HCT116 (cell line): ENCODE measurements at regions not wholly inside any gene's neighbourhood (a gene's known extent, or its start where the extent isn't known, plus 50 kb on each side); places are given as distances from the start of the nearest gene placed in this dataset.

ENCODE experiments used
- ATAC-seq: fragments of 200-7000 bp; cut with Tn5 transposase; 2 replicates; pipeline ENCODE4 v1.9.1; 2020; ENCODE audit warnings: mild to moderate bottlenecking, moderate library complexity
- BruUV-seq: library from RNA; stranded (reverse); fragments of 400-500 nt; replicated peaks from 2 replicates; lab custom pipeline; 2021; lab: Mats Ljungman, UMichigan
- CTCF ChIA-PET: fragments of 300-600 bp; sonication (Branson Sonifier 250); formaldehyde crosslinking; loops from one replicate; lab custom pipeline; 2021; ENCODE audit warnings: antibody characterized with exemption; lab: Charles Lee
- POLR2A ChIA-PET: fragments of 300-600, 350-600 bp; sonication (Branson Sonifier 250); formaldehyde crosslinking; loops from one replicate; lab custom pipeline; 2021; ENCODE audit warnings: antibody characterized with exemption; lab: Charles Lee
- RAD21 ChIA-PET, 2 experiments: fragments of 300-600 bp; sonication (Branson Sonifier 250); formaldehyde crosslinking; loops; one replicate each; lab custom pipeline; 2023; ENCODE audit warnings: low total read pairs in 2 of 2; ENCODE audit not compliant: uncharacterized antibody in 2 of 2, unreplicated experiment in 2 of 2, low non-redundant PET in 1 of 2; lab: Charles Lee
- DNase-seq: peaks from one replicate; pipeline ENCODE4 v3.0.0-alpha.2; 2010; ENCODE audit warnings: low read depth, low spot score
- H2AFZ ChIP-seq: fragments of 200-600 bp; shearing (Covaris generic), sonication (generic); 2 replicates; pipeline ENCODE4 v1.6.1; 2017; ENCODE audit warnings: low read depth, mixed run types, mixed read lengths, antibody characterized with exemption, low read length; ENCODE audit not compliant: poor library complexity, severe bottlenecking
- H3K27ac ChIP-seq: 2 replicates; pipeline ENCODE4 v1.5.1; 2012; ENCODE audit warnings: low read depth, low read length
- H3K27me3 ChIP-seq: fragments of 200-600 bp; sonication (generic); 2 replicates; pipeline ENCODE4 v1.6.1; 2016; ENCODE audit warnings: mixed run types, low read length, mixed read lengths; ENCODE audit not compliant: insufficient read depth
- H3K36me3 ChIP-seq, 2 experiments: fragments of 200-500 bp in 1 of 2; fragments of 200-600 bp in 1 of 2; sonication (Bioruptor generic) in 1 of 2; sonication (generic) in 1 of 2; 2 replicates each; pipeline versions ENCODE4 v1.5.1 to v1.6.1; 2014 to 2016; ENCODE audit warnings: low read length in 2 of 2, inconsistent platforms in 1 of 2, mixed read lengths in 1 of 2, mixed run types in 1 of 2; ENCODE audit not compliant: insufficient read depth in 2 of 2, control insufficient read depth in 1 of 2
- H3K4me1 ChIP-seq, 2 experiments: fragments of 200-600 bp in 1 of 2; sonication (generic) in 1 of 2; 2 replicates each; pipeline versions ENCODE4 v1.5.1 to v1.6.1; 2012 to 2017; ENCODE audit warnings: low read length in 2 of 2, inconsistent platforms in 1 of 2, mild to moderate bottlenecking in 1 of 2, mixed read lengths in 1 of 2, mixed run types in 1 of 2, moderate library complexity in 1 of 2; ENCODE audit not compliant: insufficient read depth in 2 of 2, control insufficient read depth in 1 of 2
- H3K4me2 ChIP-seq: fragments of 200-600 bp; sonication (generic); 2 replicates; pipeline ENCODE4 v1.6.1; 2017; ENCODE audit warnings: mixed run types, low read length, mixed read lengths
- H3K4me3 ChIP-seq, 2 experiments: fragments of 200-600 bp in 1 of 2; sonication (generic) in 1 of 2; replicated peaks in 1 of 2; 2 replicates each; pipeline ENCODE4 v1.5.1; 2011 to 2016; ENCODE audit warnings: low read length in 2 of 2, control low read depth in 1 of 2, low read depth in 1 of 2, mild to moderate bottlenecking in 1 of 2, mixed read lengths in 1 of 2, mixed run types in 1 of 2
- H3K79me2 ChIP-seq: fragments of 200-600 bp; sonication (generic); 2 replicates; pipeline ENCODE4 v1.6.1; 2017; ENCODE audit warnings: mild to moderate bottlenecking, mixed run types, low read length, moderate library complexity, mixed read lengths; ENCODE audit not compliant: insufficient read depth
- H3K9ac ChIP-seq: fragments of 200-600 bp; sonication (generic); 2 replicates; pipeline ENCODE4 v1.6.1; 2016; ENCODE audit warnings: low read length, mixed read lengths
- H3K9me2 ChIP-seq: fragments of 200-600 bp; sonication (generic), shearing (Covaris generic); 2 replicates; pipeline ENCODE4 v1.6.1; 2017; ENCODE audit warnings: mixed run types, mild to moderate bottlenecking, moderate library complexity; ENCODE audit not compliant: insufficient read depth
- H3K9me3 ChIP-seq, 2 experiments: fragments of 200-500 bp in 1 of 2; fragments of 200-600 bp in 1 of 2; sonication (Bioruptor generic) in 1 of 2; sonication (generic) in 1 of 2; 2 replicates each; pipeline ENCODE4 v1.6.1; 2014 to 2017; ENCODE audit warnings: low read length in 2 of 2, mixed read lengths in 2 of 2, inconsistent platforms in 1 of 2, low read depth in 1 of 2, mild to moderate bottlenecking in 1 of 2, mixed run types in 1 of 2, moderate library complexity in 1 of 2; ENCODE audit not compliant: control insufficient read depth in 1 of 2, insufficient read depth in 1 of 2
- H4K20me1 ChIP-seq: fragments of 200-600 bp; sonication (generic), shearing (Covaris generic); 2 replicates; pipeline ENCODE4 v1.6.1; 2017; ENCODE audit warnings: mixed run types, mild to moderate bottlenecking, moderate library complexity; ENCODE audit not compliant: insufficient read depth
- ATF3 ChIP-seq: IDR thresholded peaks from 2 replicates; pipeline ENCODE4 v1.6.1; 2012
- CBX3 ChIP-seq: IDR thresholded peaks from 2 replicates; pipeline ENCODE4 v1.6.1; 2012; ENCODE audit warnings: low read depth
- EGR1 ChIP-seq: IDR thresholded peaks from 2 replicates; pipeline ENCODE4 v1.6.1; 2012; ENCODE audit warnings: low read depth
- EZH2 ChIP-seq: fragments of 200-600 bp; sonication (generic); IDR thresholded peaks from 2 replicates; pipeline ENCODE4 v1.6.1; 2017; ENCODE audit warnings: antibody characterized with exemption, mixed run types
- FOSL1 ChIP-seq: IDR thresholded peaks from 2 replicates; pipeline ENCODE4 v1.6.1; 2012; ENCODE audit warnings: low read depth
- MAX ChIP-seq: IDR thresholded peaks from 2 replicates; pipeline ENCODE4 v1.6.1; 2012
- POLR2A ChIP-seq: IDR thresholded peaks from 2 replicates; pipeline ENCODE4 v1.7.0; 2011; ENCODE audit warnings: borderline replicate concordance; ENCODE audit not compliant: insufficient read depth, insufficient read length; ENCODE audit errors: extremely low read depth
- POLR2AphosphoS5 ChIP-seq: IDR thresholded peaks from 2 replicates; pipeline ENCODE4 v1.6.1; 2011; ENCODE audit warnings: mild to moderate bottlenecking, low read depth, low read length, moderate library complexity
- RAD21 ChIP-seq: IDR thresholded peaks from 2 replicates; pipeline ENCODE4 v1.6.1; 2012; ENCODE audit warnings: low read depth, mild to moderate bottlenecking
- SP1 ChIP-seq: IDR thresholded peaks from 2 replicates; pipeline ENCODE4 v1.6.1; 2012; ENCODE audit warnings: low read depth
- SRF ChIP-seq: IDR thresholded peaks from 2 replicates; pipeline ENCODE4 v1.6.1; 2012; ENCODE audit warnings: low read depth
- TCF7L2 ChIP-seq: IDR thresholded peaks from 2 replicates; pipeline ENCODE4 v1.7.0; 2011; ENCODE audit warnings: borderline replicate concordance, inconsistent platforms; ENCODE audit not compliant: insufficient read depth, insufficient read length; ENCODE audit errors: extremely low read depth
- ZBTB33 ChIP-seq: IDR thresholded peaks from 2 replicates; pipeline ENCODE4 v1.6.1; 2011; ENCODE audit warnings: mild to moderate bottlenecking, low read length, moderate library complexity; ENCODE audit not compliant: insufficient replicate concordance; ENCODE audit errors: extremely low read depth
- ZFX ChIP-seq: fragments of 450-650 bp; IDR thresholded peaks from 2 replicates; pipeline ENCODE4 v1.6.1; 2017
- intact Hi-C: fragments of 100-400 bp; cut with micrococcal nuclease; formaldehyde crosslinking; loops from 2 replicates; pipeline ENCODE4 v1.10.0; 2022

GRCh38 chr1:239775466-239775865 lies 316.2 kb upstream of the FMN2 start:
- no peak overlapping the region for H2AFZ ChIP-seq
- H3K9ac ChIP-seq, result no peak overlapping the region
- H4K20me1 ChIP-seq, result no peaks in the 10 kb centered on the region
- H3K27ac ChIP-seq, result no peak overlapping the region
- no peak for DNase-seq
- H3K4me3 ChIP-seq, result no peak overlapping the region
- H3K27me3 ChIP-seq, result no peaks in the 10 kb centered on the region
- ChIA-PET RAD21 (no interaction called here), POLR2A (no interaction called here), CTCF (no interaction called here)
- H3K9me2 ChIP-seq, result no peaks in the 10 kb centered on the region
- H3K4me2 ChIP-seq, result no peak overlapping the region
- H3K36me3 ChIP-seq, result no peaks in the 10 kb centered on the region
- H3K4me1 ChIP-seq, result no peaks in the 10 kb centered on the region
- intact Hi-C loops, result no loop called here
- ATAC-seq, result no peak
- no peak for TF ChIP-seq EGR1
- no peak for TF ChIP-seq FOSL1
- TF ChIP-seq CBX3, result no peak
- no peak for TF ChIP-seq MAX
- TF ChIP-seq EZH2, result no peak
- no peak for TF ChIP-seq RAD21
- no peak for TF ChIP-seq TCF7L2
- TF ChIP-seq ATF3, result no peak
- no peak for TF ChIP-seq ZFX
- no peak for TF ChIP-seq POLR2A
- TF ChIP-seq SP1, result no peak
- TF ChIP-seq ZBTB33, result no peak
- TF ChIP-seq POLR2AphosphoS5, result no peak
- TF ChIP-seq SRF, result no peak
- TF ChIP-seq, all 23 proteins: peak for 0
- Histone ChIP-seq H3K9me3 (peaks cover 0 to 10% of the 10 kb centered on the region in 2 experiments; a peak in 2 of 4 replicates), H3K79me2 (no peaks in the 10 kb centered on the region)
- no TSS peak for BruUV-seq
